ENCODE measurements at regions not wholly inside any gene's neighbourhood (a gene's known extent, or its start where the extent isn't known, plus 50 kb on each side); places are given as distances from the start of the nearest gene placed in this dataset.

GRCh38 chr5:82519558-82519957, 241.4 kb upstream of the RPS23 start:
- TF ChIP-seq, protein P1, sequence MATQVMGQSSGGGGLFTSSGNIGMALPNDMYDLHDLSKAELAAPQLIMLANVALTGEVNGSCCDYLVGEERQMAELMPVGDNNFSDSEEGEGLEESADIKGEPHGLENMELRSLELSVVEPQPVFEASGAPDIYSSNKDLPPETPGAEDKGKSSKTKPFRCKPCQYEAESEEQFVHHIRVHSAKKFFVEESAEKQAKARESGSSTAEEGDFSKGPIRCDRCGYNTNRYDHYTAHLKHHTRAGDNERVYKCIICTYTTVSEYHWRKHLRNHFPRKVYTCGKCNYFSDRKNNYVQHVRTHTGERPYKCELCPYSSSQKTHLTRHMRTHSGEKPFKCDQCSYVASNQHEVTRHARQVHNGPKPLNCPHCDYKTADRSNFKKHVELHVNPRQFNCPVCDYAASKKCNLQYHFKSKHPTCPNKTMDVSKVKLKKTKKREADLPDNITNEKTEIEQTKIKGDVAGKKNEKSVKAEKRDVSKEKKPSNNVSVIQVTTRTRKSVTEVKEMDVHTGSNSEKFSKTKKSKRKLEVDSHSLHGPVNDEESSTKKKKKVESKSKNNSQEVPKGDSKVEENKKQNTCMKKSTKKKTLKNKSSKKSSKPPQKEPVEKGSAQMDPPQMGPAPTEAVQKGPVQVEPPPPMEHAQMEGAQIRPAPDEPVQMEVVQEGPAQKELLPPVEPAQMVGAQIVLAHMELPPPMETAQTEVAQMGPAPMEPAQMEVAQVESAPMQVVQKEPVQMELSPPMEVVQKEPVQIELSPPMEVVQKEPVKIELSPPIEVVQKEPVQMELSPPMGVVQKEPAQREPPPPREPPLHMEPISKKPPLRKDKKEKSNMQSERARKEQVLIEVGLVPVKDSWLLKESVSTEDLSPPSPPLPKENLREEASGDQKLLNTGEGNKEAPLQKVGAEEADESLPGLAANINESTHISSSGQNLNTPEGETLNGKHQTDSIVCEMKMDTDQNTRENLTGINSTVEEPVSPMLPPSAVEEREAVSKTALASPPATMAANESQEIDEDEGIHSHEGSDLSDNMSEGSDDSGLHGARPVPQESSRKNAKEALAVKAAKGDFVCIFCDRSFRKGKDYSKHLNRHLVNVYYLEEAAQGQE (IDR thresholded peaks at IDR 0.05; ENCODE audit: insufficient replicate concordance, low read depth) = no peak
- no peak for TF ChIP-seq GABPA (IDR thresholded peaks at IDR 0.05; ENCODE audit: low read depth)
- no peak for TF ChIP-seq SPI1 (IDR thresholded peaks at IDR 0.05; ENCODE audit: borderline replicate concordance, low read depth)
- TF ChIP-seq CTCF (IDR thresholded peaks at IDR 0.05; ENCODE audit: insufficient read depth, low read length) = no peak
- TF ChIP-seq POLR2AphosphoS5 (IDR thresholded peaks at IDR 0.05; ENCODE audit: low read depth) = no peak
- no peak for DNase-seq (ENCODE audit: low read depth in 1 of 2, low spot score in 1 of 2)
- Histone ChIP-seq H3K27ac (replicated peaks) (no peak overlapping the region), H3K27me3 (ENCODE audit: insufficient read depth, poor library complexity, severe bottlenecking) (no peaks in the 10 kb centered on the region), H3K4me3 (replicated peaks; ENCODE audit: insufficient read depth, low read length) (no peak overlapping the region)

GRCh38 chr5:82517544-82518075, 239.5 kb upstream of the RPS23 start:
- TF ChIP-seq CTCF (IDR thresholded peaks at IDR 0.05; ENCODE audit: insufficient read depth, low read length) = no peak
- no peak for TF ChIP-seq SPI1 (IDR thresholded peaks at IDR 0.05; ENCODE audit: borderline replicate concordance, low read depth)
- TF ChIP-seq POLR2AphosphoS5 (IDR thresholded peaks at IDR 0.05; ENCODE audit: low read depth) = no peak
- TF ChIP-seq, protein P1 (IDR thresholded peaks at IDR 0.05; ENCODE audit: insufficient replicate concordance, low read depth) = no peak
- no peak for TF ChIP-seq GABPA (IDR thresholded peaks at IDR 0.05; ENCODE audit: low read depth)
- Histone ChIP-seq H3K27ac (replicated peaks) (no peak overlapping the region), H3K4me3 (replicated peaks; ENCODE audit: insufficient read depth, low read length) (no peak overlapping the region), H3K27me3 (ENCODE audit: insufficient read depth, poor library complexity, severe bottlenecking) (no peaks in the 10 kb centered on the region)
- DNase-seq (ENCODE audit: low read depth in 1 of 2, low spot score in 1 of 2) = no peak

GRCh38 chr5:82513738-82514137, 235.6 kb upstream of the RPS23 start:
- Histone ChIP-seq H3K27me3 (ENCODE audit: insufficient read depth, poor library complexity, severe bottlenecking) (no peaks in the 10 kb centered on the region), H3K27ac (replicated peaks) (no peak overlapping the region), H3K4me3 (replicated peaks; ENCODE audit: insufficient read depth, low read length) (no peak overlapping the region)
- no peak for TF ChIP-seq CTCF (IDR thresholded peaks at IDR 0.05; ENCODE audit: insufficient read depth, low read length)
- TF ChIP-seq, protein P1 (IDR thresholded peaks at IDR 0.05; ENCODE audit: insufficient replicate concordance, low read depth) = no peak
- no peak for TF ChIP-seq SPI1 (IDR thresholded peaks at IDR 0.05; ENCODE audit: borderline replicate concordance, low read depth)
- no peak for TF ChIP-seq GABPA (IDR thresholded peaks at IDR 0.05; ENCODE audit: low read depth)
- TF ChIP-seq POLR2AphosphoS5 (IDR thresholded peaks at IDR 0.05; ENCODE audit: low read depth) = no peak
- no peak for DNase-seq (ENCODE audit: low read depth in 1 of 2, low spot score in 1 of 2)

All from HL-60 (cell line).